OCI-LY1 (cell line): ENCODE measurements at regions not wholly inside any gene's neighbourhood (a gene's known extent, or its start where the extent isn't known, plus 50 kb on each side); places are given as distances from the start of the nearest gene placed in this dataset.

Experiments used
- H2AFZ ChIP-seq: fragments of 200-600 bp; sonication (generic), shearing (Covaris generic); 2 replicates; pipeline ENCODE4 v1.6.0; 2014; ENCODE audit warnings: antibody characterized with exemption, mild to moderate bottlenecking, low read length
- H3F3A ChIP-seq: fragments of 200-600 bp; sonication (generic), shearing (Covaris generic); 2 replicates; pipeline ENCODE4 v1.6.0; 2014; ENCODE audit warnings: mild to moderate bottlenecking, antibody characterized with exemption, low read length, moderate library complexity; ENCODE audit not compliant: insufficient read depth
- H3K27ac ChIP-seq: fragments of 200-600 bp; sonication (generic); 2 replicates; pipeline ENCODE4 v1.5.1; 2014; ENCODE audit warnings: low read length, mixed run types, mild to moderate bottlenecking, low read depth; ENCODE audit not compliant: poor library complexity, severe bottlenecking
- H3K27me3 ChIP-seq: fragments of 200-600 bp; sonication (generic); 2 replicates; pipeline ENCODE4 v1.6.0; 2014; ENCODE audit warnings: antibody characterized with exemption, mild to moderate bottlenecking, low read length, moderate library complexity; ENCODE audit not compliant: insufficient read depth
- H3K36me3 ChIP-seq: fragments of 200-600 bp; sonication (generic); 2 replicates; pipeline ENCODE4 v1.6.1; 2014; ENCODE audit warnings: mild to moderate bottlenecking, antibody characterized with exemption, low read length, moderate library complexity, mixed read lengths; ENCODE audit not compliant: insufficient read depth
- H3K4me1 ChIP-seq: fragments of 200-600 bp; sonication (generic); 2 replicates; pipeline ENCODE4 v1.5.1; 2014; ENCODE audit warnings: mild to moderate bottlenecking, low read length, moderate library complexity; ENCODE audit not compliant: insufficient read depth, severe bottlenecking
- H3K4me2 ChIP-seq: fragments of 200-600 bp; sonication (generic), shearing (Covaris generic); 2 replicates; pipeline ENCODE4 v1.6.1; 2014; ENCODE audit warnings: low read length
- H3K4me3 ChIP-seq: fragments of 200-600 bp; sonication (generic); 2 replicates; pipeline ENCODE4 v1.5.1; 2014; ENCODE audit warnings: low read length, low read depth, mild to moderate bottlenecking, mixed read lengths; ENCODE audit not compliant: poor library complexity, severe bottlenecking
- H3K79me2 ChIP-seq: fragments of 200-600 bp; shearing (Covaris generic); 2 replicates; pipeline ENCODE4 v1.6.1; 2016; ENCODE audit warnings: mixed run types, low read length, mixed read lengths; ENCODE audit not compliant: insufficient read depth
- H3K9ac ChIP-seq: fragments of 200-600 bp; sonication (generic), shearing (Covaris generic); 2 replicates; pipeline ENCODE4 v1.6.1; 2014; ENCODE audit warnings: mild to moderate bottlenecking, low read length, mixed read lengths
- H3K9me2 ChIP-seq: fragments of 200-600 bp; sonication (generic), shearing (Covaris generic); 2 replicates; pipeline ENCODE4 v1.6.1; 2014; ENCODE audit warnings: low read depth, mild to moderate bottlenecking, low read length, mixed read lengths
- H3K9me3 ChIP-seq: fragments of 200-600 bp; shearing (Covaris generic); 2 replicates; pipeline ENCODE4 v1.6.1; 2014; ENCODE audit warnings: low read length, mixed read lengths
- H4K20me1 ChIP-seq: fragments of 200-600 bp; sonication (generic), shearing (Covaris generic); 2 replicates; pipeline ENCODE4 v1.6.0; 2016; ENCODE audit warnings: mild to moderate bottlenecking, low read length; ENCODE audit not compliant: insufficient read depth
- EZH2 ChIP-seq: fragments of 200-600 bp; sonication (generic), shearing (Covaris generic); IDR thresholded peaks from 2 replicates; pipeline ENCODE4 v1.8.0; 2017; ENCODE audit warnings: borderline replicate concordance, mixed run types, mild to moderate bottlenecking, antibody characterized with exemption, low read length, moderate library complexity, mixed read lengths
- TF ChIP-seq, protein P1 (sequence below): fragments of 200-600 bp; sonication (generic), shearing (Covaris generic); IDR thresholded peaks from 2 replicates; pipeline ENCODE4 v1.5.1; 2017; ENCODE audit warnings: mild to moderate bottlenecking, antibody characterized with exemption, low read length, moderate library complexity, mixed read lengths

DNA sequence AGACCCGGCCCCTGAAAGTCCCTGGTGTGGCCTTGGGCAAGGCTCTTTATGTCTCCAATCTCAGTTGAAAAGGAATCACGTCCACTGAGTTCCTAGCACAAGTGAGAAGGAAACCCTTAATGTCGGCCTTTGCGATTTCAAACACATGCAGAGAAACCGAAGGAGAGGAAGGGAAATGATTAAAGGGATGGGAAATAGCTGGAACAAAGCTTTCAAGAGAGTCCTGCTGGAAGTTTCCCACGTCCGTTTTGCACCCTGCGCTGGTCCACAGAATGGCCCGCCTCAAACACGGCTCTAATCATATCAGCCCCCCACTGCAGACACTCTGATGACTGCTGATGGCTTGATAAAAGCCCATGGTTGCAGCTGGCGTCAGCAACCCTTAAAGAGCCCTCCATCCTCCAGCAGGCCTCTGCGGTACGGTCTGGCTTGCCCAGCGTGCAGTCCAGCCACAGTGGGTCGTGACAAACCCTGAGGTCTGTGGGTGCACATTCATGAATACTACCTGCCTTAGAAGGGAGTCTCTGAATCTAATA is 765.5 kb upstream of the EEF2KMT start:
- Histone ChIP-seq H4K20me1 (no peaks in the 10 kb centered on the region), H3K4me1 (no peaks in the 10 kb centered on the region), H3F3A (no peaks in the 10 kb centered on the region), H3K79me2 (no peaks in the 10 kb centered on the region), H3K9ac (no peak overlapping the region), H3K27ac (no peak overlapping the region), H3K36me3 (no peaks in the 10 kb centered on the region), H3K27me3 (no peaks in the 10 kb centered on the region), H3K4me3 (no peak overlapping the region), H3K9me3 (no peaks in the 10 kb centered on the region), H2AFZ (no peak overlapping the region), H3K9me2 (no peaks in the 10 kb centered on the region), H3K4me2 (no peak overlapping the region)
- no peak for TF ChIP-seq EZH2
- TF ChIP-seq, protein P1, sequence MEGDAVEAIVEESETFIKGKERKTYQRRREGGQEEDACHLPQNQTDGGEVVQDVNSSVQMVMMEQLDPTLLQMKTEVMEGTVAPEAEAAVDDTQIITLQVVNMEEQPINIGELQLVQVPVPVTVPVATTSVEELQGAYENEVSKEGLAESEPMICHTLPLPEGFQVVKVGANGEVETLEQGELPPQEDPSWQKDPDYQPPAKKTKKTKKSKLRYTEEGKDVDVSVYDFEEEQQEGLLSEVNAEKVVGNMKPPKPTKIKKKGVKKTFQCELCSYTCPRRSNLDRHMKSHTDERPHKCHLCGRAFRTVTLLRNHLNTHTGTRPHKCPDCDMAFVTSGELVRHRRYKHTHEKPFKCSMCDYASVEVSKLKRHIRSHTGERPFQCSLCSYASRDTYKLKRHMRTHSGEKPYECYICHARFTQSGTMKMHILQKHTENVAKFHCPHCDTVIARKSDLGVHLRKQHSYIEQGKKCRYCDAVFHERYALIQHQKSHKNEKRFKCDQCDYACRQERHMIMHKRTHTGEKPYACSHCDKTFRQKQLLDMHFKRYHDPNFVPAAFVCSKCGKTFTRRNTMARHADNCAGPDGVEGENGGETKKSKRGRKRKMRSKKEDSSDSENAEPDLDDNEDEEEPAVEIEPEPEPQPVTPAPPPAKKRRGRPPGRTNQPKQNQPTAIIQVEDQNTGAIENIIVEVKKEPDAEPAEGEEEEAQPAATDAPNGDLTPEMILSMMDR = no peak

DNA sequence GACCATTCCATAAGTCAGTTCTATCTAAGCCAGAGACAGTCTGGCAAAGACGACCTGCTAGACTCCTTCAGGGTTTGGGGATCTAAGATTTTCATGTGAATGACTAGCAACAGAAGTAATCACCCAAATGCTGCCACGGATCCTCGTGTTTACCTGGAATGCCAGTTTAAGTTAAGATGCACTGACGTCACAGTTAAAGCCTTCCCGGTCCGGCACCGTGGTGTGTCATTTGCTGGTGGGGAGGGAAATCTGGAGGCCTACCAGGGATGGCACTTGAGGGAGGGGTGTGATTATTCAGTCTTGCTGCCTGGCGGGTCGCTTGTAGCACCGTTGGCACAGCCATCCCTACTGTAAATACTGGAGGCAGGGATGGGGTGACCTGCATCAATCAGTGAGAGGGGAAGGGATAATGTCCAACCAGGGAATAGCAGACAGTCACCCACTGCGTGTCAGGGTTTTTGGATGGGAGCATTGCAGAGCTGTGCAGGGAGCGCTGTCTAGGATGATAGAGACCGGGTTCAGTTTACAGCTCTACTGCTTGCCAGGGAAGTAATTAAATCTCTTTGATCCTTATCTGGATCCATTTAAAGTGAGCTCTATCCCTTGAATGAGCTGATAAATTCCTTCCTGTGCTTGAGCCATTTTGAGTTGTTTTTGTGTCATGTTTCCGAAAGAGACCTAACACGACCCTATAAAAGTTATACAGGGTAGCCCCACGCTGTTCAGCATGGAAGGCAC is 764.7 kb upstream of the EEF2KMT start:
- no peak overlapping the region for H3K4me2 ChIP-seq
- H3K27ac ChIP-seq = no peak overlapping the region
- no peaks in the 10 kb centered on the region for H3K4me1 ChIP-seq
- no peak overlapping the region for H2AFZ ChIP-seq
- no peaks in the 10 kb centered on the region for H3K27me3 ChIP-seq
- H3K9me3 ChIP-seq = no peaks in the 10 kb centered on the region
- H3K79me2 ChIP-seq = no peaks in the 10 kb centered on the region
- no peaks in the 10 kb centered on the region for H4K20me1 ChIP-seq
- no peaks in the 10 kb centered on the region for H3F3A ChIP-seq
- no peaks in the 10 kb centered on the region for H3K36me3 ChIP-seq
- H3K9ac ChIP-seq = no peak overlapping the region
- H3K4me3 ChIP-seq = no peak overlapping the region
- no peaks in the 10 kb centered on the region for H3K9me2 ChIP-seq
- no peak for TF ChIP-seq EZH2

DNA sequence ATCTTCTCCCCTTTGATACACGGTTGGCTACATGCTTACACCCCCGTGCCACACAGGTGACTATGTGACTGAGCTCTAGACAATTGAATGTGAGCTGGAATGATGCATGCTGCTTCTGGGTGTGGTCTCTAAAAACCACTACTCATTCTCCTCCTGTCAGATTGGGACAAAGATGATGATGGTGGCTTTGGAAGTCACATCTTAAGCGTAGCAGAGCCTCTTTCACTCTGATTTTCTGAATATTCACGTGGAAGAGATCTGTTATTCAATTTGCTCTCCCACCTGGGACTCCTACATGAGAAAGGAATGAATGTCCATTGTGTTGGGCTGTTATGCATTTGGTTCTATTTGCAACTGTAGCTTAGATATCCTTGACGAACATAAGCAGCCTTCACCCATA is 763.6 kb upstream of the EEF2KMT start:
- H3K9ac ChIP-seq = no peak overlapping the region
- no peak overlapping the region for H3K27ac ChIP-seq
- H3K9me2 ChIP-seq = no peaks in the 10 kb centered on the region
- no peaks in the 10 kb centered on the region for H3K79me2 ChIP-seq
- no peak overlapping the region for H3K4me3 ChIP-seq
- no peaks in the 10 kb centered on the region for H3K27me3 ChIP-seq
- H3K36me3 ChIP-seq = no peaks in the 10 kb centered on the region
- no peaks in the 10 kb centered on the region for H3F3A ChIP-seq
- no peak overlapping the region for H2AFZ ChIP-seq
- TF ChIP-seq EZH2 = no peak
- TF ChIP-seq, protein P1 = no peak
- H3K4me1 ChIP-seq = no peaks in the 10 kb centered on the region
- H3K4me2 ChIP-seq = no peak overlapping the region
- no peaks in the 10 kb centered on the region for H4K20me1 ChIP-seq
- no peaks in the 10 kb centered on the region for H3K9me3 ChIP-seq

DNA sequence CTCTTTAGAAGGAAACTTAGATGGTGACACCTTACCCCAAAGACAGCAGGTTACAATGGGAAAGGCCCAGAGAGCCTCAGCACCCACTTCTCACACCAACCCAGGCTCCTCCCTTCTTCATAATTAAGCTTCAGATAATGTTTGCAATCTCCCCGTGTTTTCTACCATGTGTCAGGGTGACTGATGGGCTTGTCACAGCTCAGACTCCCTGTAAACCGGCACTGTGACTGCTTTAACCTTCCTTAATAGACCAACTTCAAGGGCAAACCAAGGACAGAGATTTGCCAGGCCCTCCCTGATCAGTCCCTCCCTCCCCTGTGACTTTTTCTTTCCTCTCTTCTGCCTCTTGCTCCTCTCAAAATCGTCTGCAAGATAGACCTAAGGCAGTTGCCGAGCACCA is 760.6 kb upstream of the EEF2KMT start:
- Histone ChIP-seq H3K79me2 (no peaks in the 10 kb centered on the region), H3K4me3 (no peak overlapping the region), H3K4me1 (no peaks in the 10 kb centered on the region), H3K4me2 (no peak overlapping the region), H4K20me1 (no peaks in the 10 kb centered on the region), H3K9me3 (no peaks in the 10 kb centered on the region), H3K36me3 (no peaks in the 10 kb centered on the region), H3K27ac (no peak overlapping the region), H3K9ac (no peak overlapping the region), H2AFZ (no peak overlapping the region), H3F3A (no peaks in the 10 kb centered on the region), H3K27me3 (no peaks in the 10 kb centered on the region; the same call in 1 of the 2 replicates), H3K9me2 (no peaks in the 10 kb centered on the region)
- no peak for TF ChIP-seq EZH2
- TF ChIP-seq, protein P1 = no peak
